LNCAP (cell line): ENCODE measurements at regions not wholly inside any gene's neighbourhood (a gene's known extent, or its start where the extent isn't known, plus 50 kb on each side); places are given as distances from the start of the nearest gene placed in this dataset.

Experiments used
- TF ChIP-seq, protein P1 (sequence below): fragments of 450-650 bp; IDR thresholded peaks from 2 replicates; pipeline ENCODE4 v1.5.1; 2017; ENCODE audit warnings: mild to moderate bottlenecking

- TF ChIP-seq, protein P1, sequence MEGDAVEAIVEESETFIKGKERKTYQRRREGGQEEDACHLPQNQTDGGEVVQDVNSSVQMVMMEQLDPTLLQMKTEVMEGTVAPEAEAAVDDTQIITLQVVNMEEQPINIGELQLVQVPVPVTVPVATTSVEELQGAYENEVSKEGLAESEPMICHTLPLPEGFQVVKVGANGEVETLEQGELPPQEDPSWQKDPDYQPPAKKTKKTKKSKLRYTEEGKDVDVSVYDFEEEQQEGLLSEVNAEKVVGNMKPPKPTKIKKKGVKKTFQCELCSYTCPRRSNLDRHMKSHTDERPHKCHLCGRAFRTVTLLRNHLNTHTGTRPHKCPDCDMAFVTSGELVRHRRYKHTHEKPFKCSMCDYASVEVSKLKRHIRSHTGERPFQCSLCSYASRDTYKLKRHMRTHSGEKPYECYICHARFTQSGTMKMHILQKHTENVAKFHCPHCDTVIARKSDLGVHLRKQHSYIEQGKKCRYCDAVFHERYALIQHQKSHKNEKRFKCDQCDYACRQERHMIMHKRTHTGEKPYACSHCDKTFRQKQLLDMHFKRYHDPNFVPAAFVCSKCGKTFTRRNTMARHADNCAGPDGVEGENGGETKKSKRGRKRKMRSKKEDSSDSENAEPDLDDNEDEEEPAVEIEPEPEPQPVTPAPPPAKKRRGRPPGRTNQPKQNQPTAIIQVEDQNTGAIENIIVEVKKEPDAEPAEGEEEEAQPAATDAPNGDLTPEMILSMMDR, result no peak
Observed at GRCh38 chr3:18557216-18557615, 132.1 kb upstream of the SATB1 start.

DNA sequence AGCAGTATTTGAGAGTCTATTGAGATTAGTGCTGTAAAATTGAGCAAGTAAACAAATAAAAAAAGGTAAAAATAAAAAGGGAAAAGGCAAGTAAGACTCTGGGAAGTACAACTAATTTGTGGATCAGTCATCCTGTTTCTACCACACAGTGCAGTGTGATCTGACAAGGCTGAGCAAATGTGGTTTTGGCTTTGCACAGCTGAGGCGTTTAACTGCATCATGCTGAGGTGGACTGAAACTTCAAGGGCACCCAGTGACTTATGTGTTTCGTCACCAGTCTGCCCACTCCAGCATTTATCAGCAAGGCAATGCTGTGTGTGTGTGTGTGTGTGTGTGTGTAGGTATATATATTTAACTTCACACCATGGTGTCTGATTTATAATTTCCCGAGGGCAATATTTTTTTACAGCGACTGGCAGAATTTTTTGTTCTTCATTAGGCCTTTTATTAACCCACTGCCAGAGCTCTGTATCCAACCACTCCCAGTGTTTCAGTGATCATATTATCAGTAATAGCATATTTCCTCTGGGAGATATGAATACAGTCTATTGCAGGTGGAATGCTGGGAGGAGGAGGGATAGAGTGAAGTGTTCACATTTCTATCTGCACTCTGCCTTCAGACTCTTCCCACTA lies 131.5 kb upstream of the SATB1 start:
- TF ChIP-seq, protein P1, result no peak

DNA sequence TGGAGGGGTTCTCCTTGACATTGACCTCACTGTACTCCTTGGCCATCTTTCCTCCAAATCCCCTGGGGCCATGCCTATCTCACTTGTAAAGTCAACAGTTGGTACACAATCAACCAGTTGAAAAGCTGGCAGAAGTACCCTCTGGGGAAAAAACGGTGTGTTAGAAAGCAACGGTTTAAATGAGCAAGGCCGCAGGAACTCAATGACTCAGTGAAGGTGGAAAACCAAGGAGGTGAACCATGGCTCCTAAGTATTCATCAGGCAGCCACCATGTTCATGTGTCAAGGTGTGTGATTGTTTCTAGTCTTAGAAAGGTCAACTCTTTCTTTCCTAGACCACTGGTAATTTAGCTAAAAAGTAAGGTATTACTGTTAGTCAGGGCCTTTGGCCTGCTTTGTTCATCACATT lies 130.9 kb upstream of the SATB1 start:
- TF ChIP-seq, protein P1, result no peak

- TF ChIP-seq, protein P1, result no peak
Observed at GRCh38 chr3:18546632-18547031, 121.5 kb upstream of the SATB1 start.

DNA sequence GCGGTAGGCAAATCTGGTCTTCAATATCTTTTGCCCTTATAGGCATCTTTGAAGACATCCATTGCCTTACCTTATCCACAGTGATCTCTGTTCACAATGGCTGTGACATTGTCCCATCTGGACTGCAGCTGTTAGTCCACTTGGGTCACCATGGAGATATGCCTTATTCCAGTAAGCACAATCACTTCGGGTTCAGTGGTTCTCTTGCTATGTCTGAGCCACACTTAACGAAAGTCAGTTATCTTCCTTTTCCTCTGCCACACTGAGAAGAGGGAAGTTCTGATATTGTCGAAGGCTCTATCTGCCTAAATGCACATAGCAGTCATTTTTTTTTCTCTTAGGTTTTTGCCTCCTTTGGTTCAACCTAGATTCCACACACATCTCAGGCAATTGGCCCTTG lies 119.0 kb upstream of the SATB1 start:
- TF ChIP-seq, protein P1, result no peak

- TF ChIP-seq, protein P1, result no peak
Observed at GRCh38 chr3:18538463-18539230, 113.5 kb upstream of the SATB1 start.

DNA sequence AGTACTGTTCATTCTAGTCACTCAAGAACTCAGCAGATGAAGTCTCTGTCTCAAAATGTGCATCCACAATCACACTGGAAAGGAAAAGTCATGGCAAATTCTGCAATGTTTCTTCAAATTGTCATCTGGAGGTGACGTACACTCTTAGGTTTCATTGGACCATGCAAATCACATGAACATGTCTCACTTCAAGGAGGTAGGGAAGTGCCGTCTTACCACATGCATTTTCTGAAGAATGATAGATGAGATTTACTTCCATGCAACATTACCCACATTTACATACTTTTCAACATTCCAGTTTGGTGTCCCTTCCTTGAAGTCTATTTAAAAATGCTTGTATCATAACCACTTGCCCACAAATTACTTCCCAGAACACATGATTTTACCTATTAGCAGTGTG lies 107.9 kb upstream of the SATB1 start:
- TF ChIP-seq, protein P1, result no peak
